ENCODE measurements at regions not wholly inside any gene's neighbourhood (a gene's known extent, or its start where the extent isn't known, plus 50 kb on each side); places are given as distances from the start of the nearest gene placed in this dataset.
"Not testable (repeated sequence)": the region's sequence is repeated elsewhere in the genome, so short reads cannot be mapped to it uniquely, and the experiment has no call there.

- DNase-seq (ENCODE audit: low spot score), result no peak
- no peak for ATAC-seq
These were observed 525.4 kb upstream of the TLE4 start for GRCh38 chr9:79046401-79046800.

DNA sequence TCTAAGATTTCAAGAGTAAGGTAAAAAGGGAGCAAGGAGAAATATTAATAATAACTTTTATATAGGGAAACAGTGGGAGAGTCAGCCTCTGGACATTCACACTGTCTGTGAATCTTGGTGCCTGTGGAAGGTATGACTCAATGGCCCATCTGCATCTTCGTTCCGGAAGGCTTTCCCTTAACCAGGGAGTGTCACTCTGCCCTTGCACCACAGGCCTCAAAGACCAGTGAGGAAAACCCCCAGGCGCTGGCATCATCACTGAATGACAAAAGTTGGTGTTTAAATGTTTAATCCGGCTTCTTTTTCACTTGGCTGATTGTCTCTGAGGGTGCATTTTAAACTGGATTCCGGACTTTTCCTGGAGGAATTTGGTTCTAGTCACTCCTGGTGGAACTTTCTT lies 522.4 kb upstream of the TLE4 start:
- no peak for ATAC-seq
- DNase-seq (ENCODE audit: low spot score), result no peak

- no peak for ATAC-seq
- no peak for DNase-seq (ENCODE audit: low spot score)
These were observed 518.2 kb upstream of the TLE4 start for GRCh38 chr9:79053598-79053997.

GRCh38 chr9:79054500-79054899 lies 517.3 kb upstream of the TLE4 start:
- DNase-seq (ENCODE audit: low spot score) (no peak), ATAC-seq (no peak)

DNA sequence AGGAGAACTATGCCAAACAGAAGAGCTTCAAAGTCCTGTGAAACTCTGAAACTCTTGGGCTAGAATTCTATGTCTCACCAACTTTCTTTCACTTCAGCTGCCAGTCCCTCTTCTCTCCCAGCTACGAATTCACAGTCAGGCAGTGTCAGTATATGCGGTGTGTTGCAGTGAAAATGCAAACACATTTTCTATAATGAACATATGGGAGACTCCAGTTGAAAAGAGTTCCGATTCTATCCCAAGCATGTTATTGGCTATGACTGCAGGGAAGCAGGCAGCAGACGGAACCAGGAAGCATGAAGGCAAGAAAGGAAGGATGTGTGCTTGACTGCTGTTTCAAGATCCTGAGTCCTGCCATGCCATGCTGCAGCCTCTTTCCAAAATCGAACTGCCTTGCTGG lies 515.7 kb upstream of the TLE4 start:
- DNase-seq (ENCODE audit: low spot score) (no peak), ATAC-seq (no peak)

- DNase-seq (ENCODE audit: low spot score), result no peak
- ATAC-seq, result no peak
These were observed 514.2 kb upstream of the TLE4 start for GRCh38 chr9:79057576-79057975.

GRCh38 chr9:79060766-79061165 lies 511.0 kb upstream of the TLE4 start:
- no peak for DNase-seq (ENCODE audit: low spot score)

DNA sequence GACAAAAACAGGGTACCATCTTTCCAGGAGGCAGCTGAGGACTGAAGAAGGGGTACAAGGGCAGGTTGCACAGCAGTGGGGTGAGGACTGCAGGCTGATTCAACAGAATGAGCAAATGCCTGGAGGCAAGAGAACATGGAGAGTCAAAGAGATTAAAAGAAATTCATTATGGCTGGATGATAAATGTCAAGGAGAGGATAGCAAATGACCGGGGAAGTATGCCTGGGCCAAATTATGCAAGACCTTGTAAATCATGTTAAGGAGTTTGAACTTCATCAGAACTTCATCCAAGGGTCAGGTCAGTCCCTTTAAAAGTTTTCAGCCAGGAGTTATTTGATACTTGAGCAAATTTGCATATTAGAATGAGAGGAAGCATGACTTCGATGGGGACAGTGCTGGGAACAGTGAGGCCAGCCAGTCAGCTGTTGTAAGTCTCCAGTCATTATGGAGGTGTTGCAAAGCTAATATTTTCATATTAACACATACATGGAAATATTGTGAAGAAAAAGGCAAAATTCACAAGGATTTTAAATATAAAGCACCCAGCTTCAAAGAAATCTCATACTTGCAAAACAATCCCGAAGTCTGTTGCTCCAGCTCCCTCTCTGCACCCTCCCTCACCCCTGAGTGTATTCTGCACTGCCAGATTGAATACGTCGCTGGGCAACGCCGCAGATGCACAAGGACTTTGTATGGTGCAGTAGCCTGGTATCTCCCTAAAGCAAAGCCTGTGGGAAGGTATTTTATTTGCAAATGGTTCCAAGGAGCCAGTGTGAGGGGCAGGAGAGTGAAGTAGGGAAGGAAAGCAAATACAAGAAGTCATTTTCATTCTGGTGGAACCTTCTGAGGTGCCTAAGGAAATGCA lies 509.8 kb upstream of the TLE4 start:
- ATAC-seq (no peak), DNase-seq (ENCODE audit: low spot score) (no peak)

More at GRCh38 chr9:79060766-79061165, 511.0 kb upstream of the TLE4 start:
- no peak for ATAC-seq

DNA sequence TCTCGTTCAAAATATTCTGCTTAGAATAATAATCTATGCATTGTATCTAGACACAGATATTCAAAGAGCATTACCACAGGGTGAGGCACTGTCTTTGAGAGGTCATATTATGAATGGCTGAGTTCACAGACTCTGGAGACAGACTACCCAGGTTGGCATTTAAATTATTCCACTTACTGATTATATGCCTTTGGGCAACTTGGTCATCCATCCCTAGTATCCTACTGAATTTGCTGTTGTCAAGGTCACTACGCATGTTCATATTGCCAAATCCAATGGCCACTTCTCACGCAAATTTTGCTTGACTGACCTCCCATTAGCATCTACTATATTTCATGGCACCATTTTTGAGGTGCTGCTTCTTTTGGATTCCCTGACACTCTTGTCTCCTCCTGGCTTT lies 498.6 kb upstream of the TLE4 start:
- no peak for DNase-seq (ENCODE audit: low spot score)
- ATAC-seq, result no peak

DNA sequence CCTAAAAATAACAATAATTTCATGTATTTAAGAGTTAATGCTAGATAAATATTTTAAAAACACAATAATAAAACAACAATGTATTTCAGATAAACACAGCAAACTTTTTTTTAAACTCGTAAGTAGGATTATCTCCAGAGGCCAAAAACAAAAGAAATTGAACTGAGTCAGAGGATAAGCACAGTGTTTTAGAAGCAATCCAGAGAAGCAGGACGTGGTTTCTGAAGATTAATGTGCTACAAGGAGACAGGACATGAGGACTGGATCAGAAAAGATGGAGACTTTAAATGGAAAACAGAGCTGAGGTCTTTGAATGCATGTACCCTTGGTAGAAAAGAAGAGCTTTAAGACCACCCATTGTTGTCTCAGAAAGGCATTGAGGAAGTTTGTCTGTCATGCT lies 491.2 kb upstream of the TLE4 start:
- ATAC-seq (no peak), DNase-seq (ENCODE audit: low spot score) (no peak)

- ATAC-seq, result no peak
These were observed 488.1 kb upstream of the TLE4 start for GRCh38 chr9:79083621-79084020.

DNA sequence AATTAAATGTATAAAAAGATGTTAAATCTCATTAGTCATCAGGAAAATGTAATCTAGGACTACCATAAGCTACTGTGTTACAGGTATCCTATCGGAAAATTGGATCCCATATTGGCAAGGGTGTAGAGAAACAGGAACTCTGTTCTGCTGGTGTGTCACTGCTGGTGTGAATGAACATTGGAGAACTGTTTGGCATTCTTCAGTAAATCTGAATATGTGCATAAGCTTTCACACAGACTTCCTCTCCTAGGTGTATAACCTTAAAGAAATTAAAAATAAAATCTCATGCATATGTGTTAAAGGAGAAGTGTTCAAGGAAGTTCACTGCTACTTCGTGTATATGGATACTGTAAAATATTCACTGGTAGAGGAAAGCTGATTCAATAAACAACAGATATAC lies 484.6 kb upstream of the TLE4 start:
- no peak for DNase-seq (ENCODE audit: low spot score)
- no peak for ATAC-seq

More at GRCh38 chr9:79083621-79084020, 488.1 kb upstream of the TLE4 start:
- no peak for DNase-seq (ENCODE audit: low spot score)

- ATAC-seq, result no peak
- DNase-seq (ENCODE audit: low spot score), result no peak
These were observed 482.7 kb upstream of the TLE4 start for GRCh38 chr9:79089054-79089560.

DNA sequence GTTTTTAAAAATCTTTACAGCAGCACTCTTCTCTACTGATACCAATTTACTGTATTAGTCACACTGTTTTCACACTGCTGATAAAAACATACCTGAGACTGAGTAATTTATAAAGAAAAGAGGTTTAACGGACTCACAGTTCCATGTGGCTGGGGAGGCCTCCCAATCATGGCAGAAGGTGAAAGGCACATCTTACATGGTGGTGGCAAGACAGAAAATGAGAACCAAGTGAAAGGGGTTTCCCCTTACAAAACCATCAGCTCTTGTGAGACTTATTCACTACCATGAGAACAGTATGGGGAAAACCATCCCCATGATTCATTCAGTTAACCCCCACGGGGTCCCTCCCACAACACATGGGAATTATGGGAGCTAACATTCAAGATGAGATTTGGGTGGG lies 481.9 kb upstream of the TLE4 start:
- not testable (repeated sequence) for ATAC-seq; DNase-seq (ENCODE audit: low spot score)

- DNase-seq (ENCODE audit: low spot score); ATAC-seq: not testable (repeated sequence)
These were observed 468.5 kb upstream of the TLE4 start for GRCh38 chr9:79103257-79103656.

GRCh38 chr9:79104216-79104615 lies 467.5 kb upstream of the TLE4 start:
- ATAC-seq (no peak), DNase-seq (ENCODE audit: low spot score) (no peak)

DNA sequence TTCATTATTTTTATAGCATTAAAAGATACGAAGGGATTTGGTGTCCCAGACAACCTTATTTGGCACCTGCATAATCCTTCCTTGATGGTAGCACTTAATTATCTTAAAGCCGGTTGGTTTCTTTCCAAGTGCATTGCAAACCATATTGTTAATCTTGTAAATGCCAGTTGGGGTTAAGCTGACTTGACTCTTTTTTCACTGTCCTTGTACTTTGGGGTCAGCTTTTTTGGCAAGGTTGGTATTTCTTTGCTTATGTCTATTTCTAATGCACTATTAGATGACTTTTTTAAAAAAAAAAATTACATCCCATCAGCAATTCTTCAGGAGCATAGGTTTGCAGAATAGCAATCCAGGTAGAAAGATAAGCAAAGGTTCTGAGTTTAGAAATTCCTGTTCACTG lies 466.8 kb upstream of the TLE4 start:
- DNase-seq (ENCODE audit: low spot score) (no peak), ATAC-seq (no peak)

GRCh38 chr9:79107911-79108676 lies 463.7 kb upstream of the TLE4 start:
- DNase-seq (ENCODE audit: low spot score) (no peak), ATAC-seq (no peak)

DNA sequence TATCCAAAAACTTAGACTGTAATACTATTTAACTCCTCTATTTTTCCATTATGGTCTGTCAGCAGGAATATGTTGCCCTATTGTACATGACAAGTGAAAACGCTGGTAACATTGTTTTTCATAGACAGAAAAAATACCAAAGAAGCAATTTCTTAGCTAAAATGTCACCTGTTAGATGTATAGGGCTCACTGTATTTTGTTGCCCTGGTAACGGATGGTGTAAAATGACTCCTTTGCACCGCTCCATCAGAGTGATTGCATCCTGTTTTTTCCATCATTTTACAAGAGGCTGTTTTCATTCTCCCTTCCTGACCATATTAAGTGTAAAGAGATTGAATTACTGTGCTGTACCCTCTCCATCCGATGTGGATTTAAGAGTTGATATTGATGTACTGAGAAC lies 460.1 kb upstream of the TLE4 start:
- DNase-seq (ENCODE audit: low spot score) (no peak), ATAC-seq (no peak)

- DNase-seq (ENCODE audit: low spot score) (no peak), ATAC-seq (no peak)
These were observed 456.6 kb upstream of the TLE4 start for GRCh38 chr9:79115176-79115575.

DNA sequence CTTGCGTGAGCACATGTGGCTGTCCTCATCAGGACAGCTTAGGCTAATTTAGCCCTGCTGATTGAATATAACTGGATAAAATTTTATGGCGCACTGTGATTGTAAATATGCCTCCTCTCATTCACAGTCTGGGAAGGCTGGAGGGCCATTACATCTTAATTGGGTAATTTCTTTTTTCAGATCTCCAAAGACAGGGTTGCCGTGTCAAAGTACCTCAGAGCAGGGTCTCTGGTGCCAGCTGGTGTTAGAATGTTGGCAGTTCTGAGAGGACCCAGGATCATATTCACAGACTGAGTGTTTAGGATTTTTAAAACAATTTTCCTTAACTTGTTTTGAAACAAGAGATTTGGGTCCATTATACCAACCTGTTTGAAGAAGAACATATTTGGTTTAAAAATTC lies 455.7 kb upstream of the TLE4 start:
- ATAC-seq, result no peak
- no peak for DNase-seq (ENCODE audit: low spot score)

DNA sequence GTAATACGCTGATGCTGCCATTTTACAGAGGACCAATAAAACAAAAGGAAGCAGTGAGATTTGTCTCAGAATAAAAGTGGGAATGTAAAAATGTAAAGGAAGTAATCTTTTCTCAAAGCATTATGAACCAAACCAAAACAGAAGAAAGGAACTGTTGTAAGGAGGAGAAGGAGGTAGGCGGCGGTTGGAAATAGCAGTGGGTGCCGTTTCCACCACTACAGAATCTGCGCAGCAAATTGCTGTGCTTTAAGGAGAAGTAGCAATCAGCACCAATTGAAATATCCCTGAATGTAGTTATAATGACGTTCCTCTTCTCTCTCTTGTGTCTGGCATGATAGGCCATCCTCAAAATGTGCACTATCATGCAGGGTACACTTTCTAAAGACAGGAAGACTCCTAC lies 455.1 kb upstream of the TLE4 start:
- DNase-seq (ENCODE audit: low spot score) (no peak), ATAC-seq (no peak)
